WTC11 (cell line): ENCODE measurements at regions not wholly inside any gene's neighbourhood (a gene's known extent, or its start where the extent isn't known, plus 50 kb on each side); places are given as distances from the start of the nearest gene placed in this dataset.

Experiments used
- AR ChIP-seq: fragments of 250-450 bp; sonication (Bioruptor Pico); IDR thresholded peaks from 2 replicates; pipeline ENCODE4 v1.9.0; 2021; ENCODE audit warnings: mild to moderate bottlenecking
- CTCF ChIP-seq: fragments of 200-600 bp; IDR thresholded peaks from 2 replicates; pipeline ENCODE4 v1.8.0; 2022; ENCODE audit warnings: antibody characterized with exemption
- E2F1 ChIP-seq: sonication (generic); formaldehyde crosslinking; IDR thresholded peaks from 2 replicates; pipeline ENCODE4 v1.8.0; 2022; ENCODE audit warnings: mild to moderate bottlenecking, missing genetic modification reagents
- NR1H2 ChIP-seq: sonication (generic); formaldehyde crosslinking; IDR thresholded peaks from 2 replicates; pipeline ENCODE4 v1.9.0; 2021; ENCODE audit warnings: mild to moderate bottlenecking, moderate library complexity, missing genetic modification reagents
- STAT6 ChIP-seq: sonication (generic); formaldehyde crosslinking; conservative IDR thresholded peaks from 2 replicates; pipeline ENCODE4 v1.8.1; 2023; ENCODE audit warnings: mild to moderate bottlenecking, low read depth, missing genetic modification reagents, moderate library complexity

GRCh38 chr2:236512902-236513435, 56.7 kb upstream of the ACKR3 start:
- no peak for TF ChIP-seq NR1H2 (CRISPR knock-in tag)
- TF ChIP-seq CTCF, result peak; percentile 76
- TF ChIP-seq AR (CRISPR knock-in tag), result no peak
- TF ChIP-seq E2F1, result no peak
- no peak for TF ChIP-seq STAT6 (CRISPR knock-in tag)
